Panc1 (cell line): ENCODE measurements at regions not wholly inside any gene's neighbourhood (a gene's known extent, or its start where the extent isn't known, plus 50 kb on each side); places are given as distances from the start of the nearest gene placed in this dataset.

Experiments used
- ATAC-seq: fragments of 200-7000 bp; cut with Tn5 transposase; 2 replicates; pipeline ENCODE4 v1.9.1; 2020; ENCODE audit warnings: mild to moderate bottlenecking, moderate library complexity
- BruUV-seq: library from RNA; stranded (reverse); fragments of 400-500 nt; replicated peaks from 2 replicates; lab custom pipeline; 2021; lab: Mats Ljungman, UMichigan
- CTCF ChIA-PET: fragments of 300-600 bp; sonication (Branson Sonifier 250); formaldehyde crosslinking; loops from one replicate; lab custom pipeline; 2022; ENCODE audit warnings: antibody characterized with exemption; lab: Charles Lee
- POLR2A ChIA-PET: fragments of 300-600 bp; sonication (Branson Sonifier 250); formaldehyde crosslinking; loops from one replicate; lab custom pipeline; 2022; ENCODE audit warnings: antibody characterized with exemption; lab: Charles Lee
- DNase-seq: peaks from one replicate; pipeline ENCODE4 v3.0.0-alpha.2; 2010; ENCODE audit warnings: low read depth, low spot score
- H3K27ac ChIP-seq: 2 replicates; pipeline ENCODE4 v1.5.1; 2011; ENCODE audit warnings: mild to moderate bottlenecking, low read length, inconsistent platforms
- H3K27me3 ChIP-seq: fragments of 200-500 bp; sonication (Bioruptor generic); 2 replicates; pipeline ENCODE4 v1.6.0; 2014; ENCODE audit warnings: low read length, inconsistent platforms; ENCODE audit not compliant: control insufficient read depth, insufficient read depth
- H3K36me3 ChIP-seq: fragments of 200-500 bp; sonication (Bioruptor generic); 2 replicates; pipeline ENCODE4 v1.5.1; 2014; ENCODE audit warnings: inconsistent platforms, mild to moderate bottlenecking, low read length, moderate library complexity; ENCODE audit not compliant: control insufficient read depth, insufficient read depth
- H3K4me1 ChIP-seq: 2 replicates; pipeline ENCODE4 v1.5.1; 2011; ENCODE audit warnings: inconsistent platforms, mild to moderate bottlenecking, low read length, moderate library complexity; ENCODE audit not compliant: control insufficient read depth, insufficient read depth
- H3K4me3 ChIP-seq, 2 experiments: 2 replicates each; pipeline ENCODE4 v1.5.1; 2011 to 2012; ENCODE audit warnings: low read depth in 2 of 2, low read length in 2 of 2, mild to moderate bottlenecking in 2 of 2, inconsistent platforms in 1 of 2, moderate library complexity in 1 of 2
- H3K9me3 ChIP-seq: fragments of 200-500 bp; sonication (Bioruptor generic); 2 replicates; pipeline ENCODE4 v1.5.1; 2014; ENCODE audit warnings: low read depth, mild to moderate bottlenecking, inconsistent platforms, low read length, moderate library complexity; ENCODE audit not compliant: control insufficient read depth, insufficient read depth
- CTCF ChIP-seq: fragments of 450-650 bp; IDR thresholded peaks from 2 replicates; pipeline ENCODE4 v1.5.1; 2017; ENCODE audit warnings: mild to moderate bottlenecking
- POLR2AphosphoS5 ChIP-seq: IDR thresholded peaks from 2 replicates; pipeline ENCODE4 v1.6.1; 2012; ENCODE audit warnings: mild to moderate bottlenecking, low read depth, low read length, moderate library complexity
- SIN3A ChIP-seq: IDR thresholded peaks from 2 replicates; pipeline ENCODE4 v1.6.1; 2012; ENCODE audit warnings: low read depth, mild to moderate bottlenecking, low read length, moderate library complexity, borderline replicate concordance; ENCODE audit not compliant: insufficient read depth
- TCF7L2 ChIP-seq: IDR thresholded peaks from 2 replicates; pipeline ENCODE4 v1.6.1; 2011; ENCODE audit warnings: mild to moderate bottlenecking, low read depth, low read length, inconsistent platforms
- in situ Hi-C: cut with HindIII; loops from 2 replicates; pipeline ENCODE4 v1.10.0; 2016; ENCODE audit warnings: low sequenced_read_pairs, low pct_unique_long_range_greater_than_20kb
- intact Hi-C: fragments of 100-400 bp; cut with micrococcal nuclease; formaldehyde crosslinking; loops from one replicate; pipeline ENCODE4 v1.10.0; 2022; ENCODE audit not compliant: unreplicated experiment
- TF ChIP-seq, protein P1 (sequence below), 2 experiments: IDR thresholded peaks; 2 replicates each; pipeline ENCODE4 v1.6.1; 2011 to 2012; ENCODE audit warnings: low read depth in 2 of 2, control low read depth in 1 of 2, low read length in 1 of 2, mild to moderate bottlenecking in 1 of 2, moderate library complexity in 1 of 2; ENCODE audit not compliant: insufficient read depth in 1 of 2

DNA sequence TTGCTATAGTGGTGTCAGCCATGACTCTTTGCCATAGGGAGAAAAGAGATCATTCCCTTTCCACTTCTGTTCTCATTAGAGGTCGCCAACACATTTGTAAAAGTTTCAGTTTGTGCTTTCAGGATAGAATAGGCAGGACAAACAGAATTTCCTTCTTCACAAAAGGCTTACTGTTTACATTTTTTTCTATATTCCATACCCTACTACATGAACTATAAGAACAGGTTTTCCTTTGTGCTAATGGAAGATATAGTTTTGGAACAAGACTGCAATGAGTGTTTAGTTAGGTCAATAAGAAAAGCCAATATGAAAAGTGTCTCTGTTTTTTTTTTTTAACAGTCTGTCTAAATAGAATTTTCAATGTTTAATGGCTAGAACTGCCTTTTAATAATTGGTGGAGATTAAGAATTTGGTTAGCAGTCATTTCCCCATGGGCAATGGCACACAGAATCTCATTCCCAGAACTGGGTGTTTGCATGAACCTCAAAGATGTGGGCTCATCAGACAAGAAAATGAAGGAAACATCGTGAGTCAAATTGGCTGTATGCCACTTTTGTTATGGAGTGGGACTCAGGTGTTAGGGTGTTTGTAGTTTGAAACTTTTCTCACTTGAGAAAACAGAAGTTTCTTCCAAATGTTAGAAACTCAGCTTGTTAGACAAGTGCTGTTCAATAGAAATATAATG is 75.2 kb upstream of the PRLR start:
- BruUV-seq = no TSS peak
- Histone ChIP-seq H3K4me3 (no peak overlapping the region), H3K36me3 (no peaks in the 10 kb centered on the region), H3K4me1 (no peaks in the 10 kb centered on the region), H3K9me3 (no peaks in the 10 kb centered on the region), H3K27me3 (no peaks in the 10 kb centered on the region), H3K27ac (no peak overlapping the region)
- ATAC-seq = no peak
- ChIA-PET CTCF (no interaction called here), POLR2A (no interaction called here)
- intact Hi-C loops = no loop called here
- in situ Hi-C loops = no loop called here
- TF ChIP-seq CTCF = no peak
- TF ChIP-seq POLR2AphosphoS5 = no peak
- no peak for TF ChIP-seq SIN3A
- TF ChIP-seq, protein P1, sequence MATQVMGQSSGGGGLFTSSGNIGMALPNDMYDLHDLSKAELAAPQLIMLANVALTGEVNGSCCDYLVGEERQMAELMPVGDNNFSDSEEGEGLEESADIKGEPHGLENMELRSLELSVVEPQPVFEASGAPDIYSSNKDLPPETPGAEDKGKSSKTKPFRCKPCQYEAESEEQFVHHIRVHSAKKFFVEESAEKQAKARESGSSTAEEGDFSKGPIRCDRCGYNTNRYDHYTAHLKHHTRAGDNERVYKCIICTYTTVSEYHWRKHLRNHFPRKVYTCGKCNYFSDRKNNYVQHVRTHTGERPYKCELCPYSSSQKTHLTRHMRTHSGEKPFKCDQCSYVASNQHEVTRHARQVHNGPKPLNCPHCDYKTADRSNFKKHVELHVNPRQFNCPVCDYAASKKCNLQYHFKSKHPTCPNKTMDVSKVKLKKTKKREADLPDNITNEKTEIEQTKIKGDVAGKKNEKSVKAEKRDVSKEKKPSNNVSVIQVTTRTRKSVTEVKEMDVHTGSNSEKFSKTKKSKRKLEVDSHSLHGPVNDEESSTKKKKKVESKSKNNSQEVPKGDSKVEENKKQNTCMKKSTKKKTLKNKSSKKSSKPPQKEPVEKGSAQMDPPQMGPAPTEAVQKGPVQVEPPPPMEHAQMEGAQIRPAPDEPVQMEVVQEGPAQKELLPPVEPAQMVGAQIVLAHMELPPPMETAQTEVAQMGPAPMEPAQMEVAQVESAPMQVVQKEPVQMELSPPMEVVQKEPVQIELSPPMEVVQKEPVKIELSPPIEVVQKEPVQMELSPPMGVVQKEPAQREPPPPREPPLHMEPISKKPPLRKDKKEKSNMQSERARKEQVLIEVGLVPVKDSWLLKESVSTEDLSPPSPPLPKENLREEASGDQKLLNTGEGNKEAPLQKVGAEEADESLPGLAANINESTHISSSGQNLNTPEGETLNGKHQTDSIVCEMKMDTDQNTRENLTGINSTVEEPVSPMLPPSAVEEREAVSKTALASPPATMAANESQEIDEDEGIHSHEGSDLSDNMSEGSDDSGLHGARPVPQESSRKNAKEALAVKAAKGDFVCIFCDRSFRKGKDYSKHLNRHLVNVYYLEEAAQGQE (IDR thresholded peaks at IDR 0.05; ENCODE audit: insufficient read depth in 1 of 2, low read depth in 2 of 2, low read length in 1 of 2) = no peak
- no peak for TF ChIP-seq TCF7L2
- DNase-seq = no peak

DNA sequence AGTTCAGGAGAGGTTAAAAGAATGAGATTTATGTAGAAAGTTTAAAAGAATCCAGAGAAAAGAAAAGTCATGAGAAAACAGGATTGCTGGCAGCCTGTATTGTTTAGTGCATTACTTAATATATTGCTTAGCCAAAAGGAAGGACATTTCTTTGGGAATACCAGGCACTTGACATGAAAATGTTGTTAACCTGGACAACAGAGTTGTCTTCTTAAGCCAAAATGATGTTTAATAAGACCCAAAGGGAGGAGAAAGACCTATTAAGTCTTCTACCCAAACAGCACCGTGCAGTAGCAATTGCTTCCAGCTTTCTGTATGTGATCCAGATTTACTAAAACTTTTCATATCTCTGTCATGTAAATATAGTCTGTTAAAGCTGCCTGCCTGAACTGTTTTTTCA is 74.0 kb upstream of the PRLR start:
- in situ Hi-C loops = no loop called here

More for the DNA sequence above, 74.0 kb upstream of the PRLR start:
- BruUV-seq = no TSS peak
- ATAC-seq (no peak), DNase-seq (no peak)
- no peaks in the 10 kb centered on the region for H3K36me3 ChIP-seq
- H3K27ac ChIP-seq = no peak overlapping the region
- no peaks in the 10 kb centered on the region for H3K9me3 ChIP-seq
- H3K4me3 ChIP-seq = no peak overlapping the region
- no peaks in the 10 kb centered on the region for H3K4me1 ChIP-seq
- no peaks in the 10 kb centered on the region for H3K27me3 ChIP-seq
- no peak for TF ChIP-seq SIN3A
- no peak for TF ChIP-seq CTCF
- no peak for TF ChIP-seq POLR2AphosphoS5
- TF ChIP-seq TCF7L2 = no peak
- TF ChIP-seq, protein P1 (IDR thresholded peaks at IDR 0.05; ENCODE audit: insufficient read depth in 1 of 2, low read depth in 2 of 2, low read length in 1 of 2) = no peak
- ChIA-PET CTCF (no interaction called here), POLR2A (no interaction called here)
- intact Hi-C loops = no loop called here
